Smooth muscle cell (in vitro differentiated cells): ENCODE measurements at regions not wholly inside any gene's neighbourhood (a gene's known extent, or its start where the extent isn't known, plus 50 kb on each side); places are given as distances from the start of the nearest gene placed in this dataset.
A peak's percentile ranks its signal among the peaks of the same experiment; 100 is the strongest.

Experiments
- DNase-seq: peaks from one replicate; lab custom pipeline; 2025; ENCODE audit not compliant: unreplicated experiment; lab: John Stamatoyannopoulos, UW
- H2AFZ ChIP-seq: fragments of 200-600 bp; sonication (generic); 2 replicates; pipeline ENCODE4 v1.6.0; 2016; ENCODE audit warnings: antibody characterized with exemption, low read depth, mild to moderate bottlenecking
- H3F3A ChIP-seq: fragments of 200-600 bp; sonication (generic); 2 replicates; pipeline ENCODE4 v1.6.0; 2017; ENCODE audit warnings: antibody characterized with exemption, low read depth
- H3K27ac ChIP-seq: fragments of 200-600 bp; sonication (generic); 2 replicates; pipeline ENCODE4 v1.5.1; 2016; ENCODE audit warnings: low read depth, mild to moderate bottlenecking
- H3K27me3 ChIP-seq: fragments of 200-600 bp; sonication (generic); 2 replicates; pipeline ENCODE4 v1.6.1; 2016; ENCODE audit warnings: low read depth, mild to moderate bottlenecking
- H3K36me3 ChIP-seq: fragments of 200-600 bp; sonication (generic); 2 replicates; pipeline ENCODE4 v1.5.1; 2016; ENCODE audit warnings: low read depth
- H3K4me1 ChIP-seq: fragments of 200-600 bp; sonication (generic); 2 replicates; pipeline ENCODE4 v1.5.1; 2016; ENCODE audit warnings: low read depth
- H3K4me2 ChIP-seq: fragments of 200-600 bp; sonication (generic); 2 replicates; pipeline ENCODE4 v1.6.0; 2016; ENCODE audit warnings: mild to moderate bottlenecking
- H3K4me3 ChIP-seq: fragments of 200-600 bp; sonication (generic); 2 replicates; pipeline ENCODE4 v1.5.1; 2016; ENCODE audit warnings: mild to moderate bottlenecking
- H3K79me2 ChIP-seq: fragments of 200-600 bp; sonication (generic); 2 replicates; pipeline ENCODE4 v1.6.0; 2016; ENCODE audit warnings: low read depth, mild to moderate bottlenecking
- H3K9ac ChIP-seq: fragments of 200-600 bp; sonication (generic); 2 replicates; pipeline ENCODE4 v1.6.0; 2016; ENCODE audit warnings: low read depth
- H3K9me3 ChIP-seq: fragments of 200-600 bp; sonication (generic); replicated peaks from 2 replicates; pipeline ENCODE4 v1.5.1; 2016; ENCODE audit warnings: low read depth
- H4K20me1 ChIP-seq: fragments of 200-600 bp; sonication (generic); 2 replicates; pipeline ENCODE4 v1.6.0; 2016; ENCODE audit warnings: low read depth
- WGBS: methylation state at CpG from one replicate; pipeline ENCODE4 v1.1.7; 2016; ENCODE audit warnings: low lambda C conversion rate; 5-methylcytosine and 5-hydroxymethylcytosine counted together
- TF ChIP-seq, protein P1 (sequence below): fragments of 200-600 bp; sonication (generic); IDR thresholded peaks from 2 replicates; pipeline ENCODE4 v1.5.1; 2017; ENCODE audit warnings: borderline replicate concordance, mild to moderate bottlenecking, antibody characterized with exemption; ENCODE audit not compliant: insufficient read depth, poor library complexity, severe bottlenecking

GRCh38 chr1:163870666-163871065 lies 548.9 kb downstream of the NUF2 start:
- Histone ChIP-seq H3F3A (no peaks in the 10 kb centered on the region), H2AFZ (no peak overlapping the region), H3K4me1 (peaks cover 8% of the 10 kb centered on the region), H3K4me2 (no peak overlapping the region), H3K36me3 (no peaks in the 10 kb centered on the region), H3K27me3 (no peaks in the 10 kb centered on the region), H3K9ac (no peak overlapping the region), H3K4me3 (no peak overlapping the region), H3K27ac (no peak overlapping the region), H3K79me2 (no peaks in the 10 kb centered on the region), H4K20me1 (no peaks in the 10 kb centered on the region), H3K9me3 (no peaks in the 10 kb centered on the region)
- WGBS: 53% methylated on average over 2 of the region's 2 CpGs
- TF ChIP-seq, protein P1, sequence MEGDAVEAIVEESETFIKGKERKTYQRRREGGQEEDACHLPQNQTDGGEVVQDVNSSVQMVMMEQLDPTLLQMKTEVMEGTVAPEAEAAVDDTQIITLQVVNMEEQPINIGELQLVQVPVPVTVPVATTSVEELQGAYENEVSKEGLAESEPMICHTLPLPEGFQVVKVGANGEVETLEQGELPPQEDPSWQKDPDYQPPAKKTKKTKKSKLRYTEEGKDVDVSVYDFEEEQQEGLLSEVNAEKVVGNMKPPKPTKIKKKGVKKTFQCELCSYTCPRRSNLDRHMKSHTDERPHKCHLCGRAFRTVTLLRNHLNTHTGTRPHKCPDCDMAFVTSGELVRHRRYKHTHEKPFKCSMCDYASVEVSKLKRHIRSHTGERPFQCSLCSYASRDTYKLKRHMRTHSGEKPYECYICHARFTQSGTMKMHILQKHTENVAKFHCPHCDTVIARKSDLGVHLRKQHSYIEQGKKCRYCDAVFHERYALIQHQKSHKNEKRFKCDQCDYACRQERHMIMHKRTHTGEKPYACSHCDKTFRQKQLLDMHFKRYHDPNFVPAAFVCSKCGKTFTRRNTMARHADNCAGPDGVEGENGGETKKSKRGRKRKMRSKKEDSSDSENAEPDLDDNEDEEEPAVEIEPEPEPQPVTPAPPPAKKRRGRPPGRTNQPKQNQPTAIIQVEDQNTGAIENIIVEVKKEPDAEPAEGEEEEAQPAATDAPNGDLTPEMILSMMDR: no peak
- no peak for DNase-seq

DNA sequence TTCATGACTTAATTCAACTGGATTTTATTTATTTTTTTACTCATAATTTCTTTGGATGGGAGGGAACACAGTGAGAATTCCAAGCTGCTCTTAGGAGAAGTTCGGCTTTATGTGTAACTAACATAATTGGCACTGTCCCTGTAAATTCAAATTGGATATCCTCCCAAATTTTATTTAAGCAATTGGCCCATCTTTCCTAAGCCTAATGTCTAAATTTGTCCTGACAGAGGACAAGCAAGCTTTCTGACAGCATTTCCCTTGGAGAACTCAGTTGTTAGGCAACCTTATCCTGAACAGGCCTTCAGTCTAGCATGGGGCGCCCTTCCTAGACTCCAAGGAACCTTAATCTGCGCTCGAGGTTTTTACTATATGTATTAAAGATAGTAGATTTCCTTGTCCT lies 550.3 kb downstream of the NUF2 start:
- Histone ChIP-seq H3K27ac (no peak overlapping the region), H3K9me3 (no peaks in the 10 kb centered on the region), H3F3A (peaks cover 5% of the 10 kb centered on the region), H3K36me3 (no peaks in the 10 kb centered on the region), H3K4me1 (peaks cover 16% of the 10 kb centered on the region), H3K79me2 (no peaks in the 10 kb centered on the region), H3K27me3 (no peaks in the 10 kb centered on the region), H3K9ac (no peak overlapping the region), H3K4me2 (no peak overlapping the region), H2AFZ (peak overlapping the region; percentile 23), H4K20me1 (no peaks in the 10 kb centered on the region), H3K4me3 (no peak overlapping the region)
- no peak for DNase-seq
- TF ChIP-seq, protein P1: no peak
- 64% methylated on average over 4 of the region's 4 CpGs for WGBS

DNA sequence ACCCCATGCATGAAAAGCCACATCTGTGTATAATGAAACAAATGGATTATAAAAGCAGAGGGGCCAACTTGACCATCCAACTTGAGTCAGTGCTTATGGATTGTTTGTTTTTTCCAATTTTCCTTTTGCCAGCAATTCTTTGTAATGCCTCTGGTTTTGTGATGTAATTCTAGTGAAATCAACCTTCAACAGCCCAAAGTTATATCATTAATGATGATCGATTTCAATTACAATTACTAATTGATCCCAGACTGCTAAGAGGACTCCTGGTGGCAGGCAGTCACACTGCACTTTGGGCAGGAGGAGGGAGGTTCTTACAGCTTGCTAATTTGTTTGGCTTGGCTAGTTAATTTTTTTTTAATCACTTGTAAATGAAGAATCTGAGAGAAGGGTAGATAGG lies 552.3 kb downstream of the NUF2 start:
- Histone ChIP-seq H3K79me2 (no peaks in the 10 kb centered on the region), H3K36me3 (no peaks in the 10 kb centered on the region), H3F3A (peaks cover 5% of the 10 kb centered on the region), H2AFZ (no peak overlapping the region), H3K9me3 (no peaks in the 10 kb centered on the region), H3K27me3 (no peaks in the 10 kb centered on the region), H3K4me3 (no peak overlapping the region), H3K9ac (no peak overlapping the region), H4K20me1 (no peaks in the 10 kb centered on the region), H3K4me2 (no peak overlapping the region), H3K4me1 (peaks cover 16% of the 10 kb centered on the region), H3K27ac (no peak overlapping the region)
- WGBS: 89% methylated on average over 1 of the region's 1 CpG
- TF ChIP-seq, protein P1: peak; percentile 37
- DNase-seq: no peak

DNA sequence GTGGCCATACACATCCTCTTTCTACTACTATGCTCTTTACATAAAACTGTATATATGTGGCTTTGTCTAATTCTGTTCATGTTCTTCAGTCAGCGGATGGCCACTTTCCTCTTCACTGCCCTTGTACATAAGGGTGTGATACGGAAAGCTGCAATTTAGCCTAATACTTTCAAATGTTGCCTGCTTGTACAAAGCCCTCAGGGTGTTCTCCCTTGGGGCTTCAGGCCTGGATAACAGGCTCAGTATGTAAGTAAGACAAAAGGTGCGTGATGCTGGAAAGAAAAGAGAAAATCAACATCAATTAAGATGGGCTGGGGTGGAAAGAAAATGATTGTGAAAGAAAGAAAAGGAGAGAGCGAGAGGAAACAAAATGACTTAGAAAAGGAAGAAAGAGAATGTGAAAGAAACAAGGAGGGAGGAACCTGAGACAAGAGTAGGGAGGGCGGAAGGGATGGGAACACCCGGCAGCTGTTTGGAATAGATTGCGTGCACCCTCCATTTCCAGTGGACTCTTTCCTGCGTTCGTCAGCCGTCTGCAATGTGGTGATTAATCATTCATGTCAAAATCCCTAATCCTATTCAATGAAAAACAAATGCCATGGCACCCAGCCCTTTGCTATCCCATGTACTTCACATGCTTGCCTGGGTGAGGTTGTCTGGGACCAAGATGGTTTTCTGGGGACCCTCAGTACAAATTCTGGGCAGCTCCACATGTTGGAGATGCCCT lies 553.6 kb downstream of the NUF2 start:
- Histone ChIP-seq H3K27ac (peak overlapping the region; percentile 91), H3K27me3 (no peaks in the 10 kb centered on the region), H3K4me1 (peaks cover 16% of the 10 kb centered on the region), H4K20me1 (no peaks in the 10 kb centered on the region), H3K79me2 (no peaks in the 10 kb centered on the region), H3K4me2 (peak overlapping the region; percentile 56), H3K9ac (peak overlapping the region; percentile 67), H3F3A (peaks cover 5% of the 10 kb centered on the region), H3K4me3 (no peak overlapping the region), H2AFZ (peak overlapping the region; percentile 37), H3K36me3 (no peaks in the 10 kb centered on the region), H3K9me3 (no peaks in the 10 kb centered on the region)
- TF ChIP-seq, protein P1: no peak
- 75% methylated on average over 10 of the region's 10 CpGs for WGBS
- DNase-seq: no peak
